ENCODE measurements at regions not wholly inside any gene's neighbourhood (a gene's known extent, or its start where the extent isn't known, plus 50 kb on each side); places are given as distances from the start of the nearest gene placed in this dataset.
A peak's percentile ranks its signal among the peaks of the same experiment; 100 is the strongest.
"Not testable (repeated sequence)": the region's sequence is repeated elsewhere in the genome, so short reads cannot be mapped to it uniquely, and the experiment has no call there.

GRCh38 chr7:130831817-130832481 lies 97.9 kb upstream of the KLF14 start:
- Mint-ChIP-seq H3K4me3 (no peak overlapping the region), H3K27me3 (peaks cover 13% of the 10 kb centered on the region), H3K9me3 (peaks cover 16% of the 10 kb centered on the region), H3K4me1 (ENCODE audit: low read depth) (no peaks in the 10 kb centered on the region), H3K27ac (no peak overlapping the region), H3K36me3 (ENCODE audit: low read depth) (no peaks in the 10 kb centered on the region)

- H3K4me3 Mint-ChIP-seq = no peak overlapping the region
Measured at GRCh38 chr7:130838738-130839137, 104.7 kb upstream of the KLF14 start.

GRCh38 chr7:130840599-130840998 lies 106.6 kb upstream of the KLF14 start:
- H3K27ac Mint-ChIP-seq = no peak overlapping the region
- peaks cover 45% of the 10 kb centered on the region for H3K4me1 Mint-ChIP-seq (ENCODE audit: low read depth)
- H3K36me3 Mint-ChIP-seq (ENCODE audit: low read depth) = peaks cover 3% of the 10 kb centered on the region
- no peaks in the 10 kb centered on the region for H3K9me3 Mint-ChIP-seq
- peaks cover 18% of the 10 kb centered on the region for H3K27me3 Mint-ChIP-seq
- H3K4me3 Mint-ChIP-seq = no peak overlapping the region

More at GRCh38 chr7:130838738-130839137, 104.7 kb upstream of the KLF14 start:
- H3K27me3 Mint-ChIP-seq = peaks cover 16% of the 10 kb centered on the region
- peaks cover 45% of the 10 kb centered on the region for H3K4me1 Mint-ChIP-seq (ENCODE audit: low read depth)
- no peaks in the 10 kb centered on the region for H3K9me3 Mint-ChIP-seq
- no peaks in the 10 kb centered on the region for H3K36me3 Mint-ChIP-seq (ENCODE audit: low read depth)
- H3K27ac Mint-ChIP-seq = peak overlapping the region; percentile 16

- peak overlapping the region; percentile 4 for H3K4me3 Mint-ChIP-seq
- peaks cover 10% of the 10 kb centered on the region for H3K27me3 Mint-ChIP-seq
- peaks cover 4% of the 10 kb centered on the region for H3K36me3 Mint-ChIP-seq (ENCODE audit: low read depth)
- no peaks in the 10 kb centered on the region for H3K9me3 Mint-ChIP-seq
- peaks cover 45% of the 10 kb centered on the region for H3K4me1 Mint-ChIP-seq (ENCODE audit: low read depth)
- H3K27ac Mint-ChIP-seq = no peak overlapping the region
Measured at GRCh38 chr7:130841416-130841815, 107.4 kb upstream of the KLF14 start.

GRCh38 chr7:130843703-130844102 lies 109.7 kb upstream of the KLF14 start:
- Mint-ChIP-seq H3K4me1 (ENCODE audit: low read depth) (peaks cover 41% of the 10 kb centered on the region), H3K27ac (no peak overlapping the region), H3K27me3 (peaks cover 7% of the 10 kb centered on the region)

GRCh38 chr7:130844811-130845580 lies 111.0 kb upstream of the KLF14 start:
- Mint-ChIP-seq H3K4me1 (ENCODE audit: low read depth) (peaks cover 29% of the 10 kb centered on the region), H3K36me3 (ENCODE audit: low read depth) (peaks cover 4% of the 10 kb centered on the region), H3K27ac (no peak overlapping the region), H3K27me3 (peaks cover 6% of the 10 kb centered on the region), H3K4me3 (no peak overlapping the region), H3K9me3 (no peaks in the 10 kb centered on the region)

More at GRCh38 chr7:130843703-130844102, 109.7 kb upstream of the KLF14 start:
- peaks cover 4% of the 10 kb centered on the region for H3K36me3 Mint-ChIP-seq (ENCODE audit: low read depth)
- no peaks in the 10 kb centered on the region for H3K9me3 Mint-ChIP-seq
- no peak overlapping the region for H3K4me3 Mint-ChIP-seq

GRCh38 chr7:130845581-130846085 lies 111.6 kb upstream of the KLF14 start:
- Mint-ChIP-seq H3K9me3 (no peaks in the 10 kb centered on the region), H3K4me1 (ENCODE audit: low read depth) (peaks cover 22% of the 10 kb centered on the region), H3K27me3 (peaks cover 6% of the 10 kb centered on the region), H3K4me3 (no peak overlapping the region), H3K27ac (no peak overlapping the region), H3K36me3 (ENCODE audit: low read depth) (peaks cover 4% of the 10 kb centered on the region)

GRCh38 chr7:130849604-130850003 lies 115.6 kb upstream of the KLF14 start:
- Mint-ChIP-seq H3K4me1 (ENCODE audit: low read depth) (no peaks in the 10 kb centered on the region), H3K4me3 (no peak overlapping the region), H3K27me3 (peaks cover 3% of the 10 kb centered on the region), H3K36me3 (ENCODE audit: low read depth) (peaks cover 30% of the 10 kb centered on the region), H3K27ac (no peak overlapping the region), H3K9me3 (no peaks in the 10 kb centered on the region)

- Mint-ChIP-seq H3K27ac (no peak overlapping the region), H3K4me1 (ENCODE audit: low read depth) (no peaks in the 10 kb centered on the region), H3K36me3 (ENCODE audit: low read depth) (peaks cover 40% of the 10 kb centered on the region), H3K27me3 (no peaks in the 10 kb centered on the region), H3K9me3 (no peaks in the 10 kb centered on the region), H3K4me3 (no peak overlapping the region)
Measured at GRCh38 chr7:130850956-130851355, 116.9 kb upstream of the KLF14 start.

GRCh38 chr7:130852867-130853266 lies 118.9 kb upstream of the KLF14 start:
- Mint-ChIP-seq H3K9me3 (peaks cover 12% of the 10 kb centered on the region), H3K4me3 (no peak overlapping the region), H3K4me1 (ENCODE audit: low read depth) (no peaks in the 10 kb centered on the region), H3K27ac (no peak overlapping the region), H3K27me3 (no peaks in the 10 kb centered on the region), H3K36me3 (ENCODE audit: low read depth) (peaks cover 59% of the 10 kb centered on the region)

- Mint-ChIP-seq H3K36me3 (ENCODE audit: low read depth) (peaks cover 68% of the 10 kb centered on the region), H3K4me3 (no peak overlapping the region), H3K27me3 (no peaks in the 10 kb centered on the region), H3K4me1 (ENCODE audit: low read depth) (no peaks in the 10 kb centered on the region), H3K9me3 (peaks cover 19% of the 10 kb centered on the region), H3K27ac (no peak overlapping the region)
Measured at GRCh38 chr7:130853503-130854279, 119.7 kb upstream of the KLF14 start.

- H3K4me3 Mint-ChIP-seq = no peak overlapping the region
- no peaks in the 10 kb centered on the region for H3K4me1 Mint-ChIP-seq (ENCODE audit: low read depth)
- H3K27me3 Mint-ChIP-seq = no peaks in the 10 kb centered on the region
- no peak overlapping the region for H3K27ac Mint-ChIP-seq
- H3K9me3 Mint-ChIP-seq = peaks cover 27% of the 10 kb centered on the region
- peaks cover 76% of the 10 kb centered on the region for H3K36me3 Mint-ChIP-seq (ENCODE audit: low read depth)
Measured at GRCh38 chr7:130854481-130854880, 120.5 kb upstream of the KLF14 start.

- no peaks in the 10 kb centered on the region for H3K27me3 Mint-ChIP-seq
- H3K4me1 Mint-ChIP-seq (ENCODE audit: low read depth) = no peaks in the 10 kb centered on the region
- H3K27ac Mint-ChIP-seq = no peak overlapping the region
- H3K36me3 Mint-ChIP-seq (ENCODE audit: low read depth) = peaks cover 99% of the 10 kb centered on the region
- no peak overlapping the region for H3K4me3 Mint-ChIP-seq
- peaks cover 44% of the 10 kb centered on the region for H3K9me3 Mint-ChIP-seq
Measured at GRCh38 chr7:130856866-130857265, 122.9 kb upstream of the KLF14 start.

- Mint-ChIP-seq H3K9me3 (peaks cover 51% of the 10 kb centered on the region), H3K36me3 (ENCODE audit: low read depth) (peaks cover 100% of the 10 kb centered on the region)
- H3K4me1 Mint-ChIP-seq (ENCODE audit: low read depth) = not testable (repeated sequence)
Measured at GRCh38 chr7:130860832-130861231, 126.8 kb upstream of the KLF14 start.

More at GRCh38 chr7:130860832-130861231, 126.8 kb upstream of the KLF14 start:
- not testable (repeated sequence) for H3K4me3 Mint-ChIP-seq, H3K27me3 Mint-ChIP-seq, H3K27ac Mint-ChIP-seq

Measured in stimulated activated naive CD8-positive, alpha-beta T cell treated with anti-CD3 and anti-CD28 coated beads, Interleukin-15, Interleukin-2, amounts not matched to agents 100 ng/mL and 50 ng/mL, for 24 hours (primary cell).